Body of pancreas (tissue), 4 donors: ENCODE measurements at regions not wholly inside any gene's neighbourhood (a gene's known extent, or its start where the extent isn't known, plus 50 kb on each side); places are given as distances from the start of the nearest gene placed in this dataset.

ENCODE experiments used
- ATAC-seq: fragments of 150-250 bp; one replicate; pipeline ENCODE4 v1.9.1; 2016
- DNase-seq, 4 donors: peaks; one replicate each; pipeline ENCODE4 v3.0.0-alpha.2; 2019
- H3K27ac ChIP-seq, 4 donors: fragments of 200-600 bp; sonication (generic); 1 replicate in 3 of 4; 2 replicates in 1 of 4; pipeline versions ENCODE4 v1.5.1 to v1.6.1; 2016 to 2019; ENCODE audit warnings: mild to moderate bottlenecking in 1 of 4, mixed read lengths in 1 of 4, moderate library complexity in 1 of 4
- H3K27me3 ChIP-seq, 2 donors: fragments of 200-600 bp; sonication (generic); one replicate each; pipeline ENCODE4 v1.6.0; 2016; ENCODE audit warnings: mild to moderate bottlenecking in 1 of 2
- H3K36me3 ChIP-seq, 2 donors: fragments of 200-600 bp; sonication (generic); replicated peaks in 1 of 2; 2 replicates each; pipeline ENCODE4 v1.5.1; 2016; ENCODE audit warnings: low read depth in 2 of 2; ENCODE audit not compliant: insufficient read depth in 1 of 2
- H3K4me1 ChIP-seq: fragments of 200-600 bp; sonication (generic); one replicate; pipeline ENCODE4 v1.6.0; 2016
- H3K4me3 ChIP-seq, 2 donors: fragments of 200-600 bp; sonication (generic); 1 replicate in 1 of 2; 2 replicates in 1 of 2; pipeline ENCODE4 v1.5.1; 2016 to 2019
- H3K9me3 ChIP-seq, 3 donors: fragments of 200-600 bp; sonication (generic); 1 replicate in 2 of 3; 2 replicates in 1 of 3; pipeline ENCODE4 v1.5.1; 2016
- CTCF ChIP-seq, 7 experiments: fragments of 450-650 bp in 4 of 7; fragments of 200-600 bp in 3 of 7; sonication (generic) in 3 of 7; IDR thresholded peaks; one replicate each; pipeline ENCODE4 v1.5.1; 2016 to 2019; ENCODE audit warnings: antibody characterized with exemption in 7 of 7
- POLR2A ChIP-seq, 3 donors: fragments of 450-650 bp; IDR thresholded peaks; one replicate each; pipeline ENCODE4 v1.6.1; 2016; ENCODE audit warnings: antibody characterized with exemption in 3 of 3, mild to moderate bottlenecking in 2 of 3
- WGBS, 2 donors: methylation state at CpG; one replicate each; pipeline ENCODE4 v1.1.5; 2017; 5-methylcytosine and 5-hydroxymethylcytosine counted together
- intact Hi-C: fragments of 100-400 bp; cut with DNase I; formaldehyde crosslinking; loops from one replicate; pipeline ENCODE4 v1.15.1; 2023

GRCh38 chr18:68299906-68300305, 415.0 kb downstream of the TMX3 start:
- WGBS, 2 donors: 71 to 79% methylated on average over 3 of the region's 3 CpGs

GRCh38 chr18:68298330-68298729, 416.6 kb downstream of the TMX3 start:
- no peak overlapping the region for H3K4me3 ChIP-seq
- no peaks in the 10 kb centered on the region for H3K9me3 ChIP-seq
- WGBS, 2 donors: 26 to 30% methylated on average over 4 of the region's 4 CpGs
- no peaks in the 10 kb centered on the region for H3K4me1 ChIP-seq
- H3K27me3 ChIP-seq: no peaks in the 10 kb centered on the region
- ATAC-seq: no peak
- no peak for DNase-seq
- intact Hi-C loops: no loop called here
- no peak overlapping the region for H3K27ac ChIP-seq
- TF ChIP-seq POLR2A (IDR thresholded peaks at IDR 0.05): no peak
- TF ChIP-seq CTCF (IDR thresholded peaks at IDR 0.05): no peak
- no peaks in the 10 kb centered on the region for H3K36me3 ChIP-seq

More at GRCh38 chr18:68299906-68300305, 415.0 kb downstream of the TMX3 start:
- Histone ChIP-seq H3K27ac (no peak overlapping the region), H3K27me3 (no peaks in the 10 kb centered on the region), H3K4me1 (no peaks in the 10 kb centered on the region), H3K36me3 (no peaks in the 10 kb centered on the region), H3K9me3 (no peaks in the 10 kb centered on the region), H3K4me3 (no peak overlapping the region)
- ATAC-seq (no peak), DNase-seq (no peak)
- no peak for TF ChIP-seq POLR2A (IDR thresholded peaks at IDR 0.05)
- no peak for TF ChIP-seq CTCF (IDR thresholded peaks at IDR 0.05)
- intact Hi-C loops: no loop called here

GRCh38 chr18:68288408-68288807, 426.5 kb downstream of the TMX3 start:
- DNase-seq: no peak
- intact Hi-C loops: no loop called here
- H3K27ac ChIP-seq: no peak overlapping the region

GRCh38 chr18:68284236-68284780, 430.6 kb downstream of the TMX3 start:
- Histone ChIP-seq H3K9me3 (no peaks in the 10 kb centered on the region), H3K4me3 (no peak overlapping the region), H3K27ac (no peak overlapping the region), H3K36me3 (no peaks in the 10 kb centered on the region), H3K4me1 (no peaks in the 10 kb centered on the region), H3K27me3 (no peaks in the 10 kb centered on the region)
- DNase-seq (no peak), ATAC-seq (no peak)
- 71 to 77% methylated on average over 5 of the region's 5 CpGs for WGBS, 2 donors
- intact Hi-C loops: no loop called here
- TF ChIP-seq POLR2A (IDR thresholded peaks at IDR 0.05) (no peak), CTCF (IDR thresholded peaks at IDR 0.05) (no peak)

More at GRCh38 chr18:68288408-68288807, 426.5 kb downstream of the TMX3 start:
- no peak overlapping the region for H3K4me3 ChIP-seq
- TF ChIP-seq POLR2A (IDR thresholded peaks at IDR 0.05): no peak
- TF ChIP-seq CTCF (IDR thresholded peaks at IDR 0.05): no peak
- H3K9me3 ChIP-seq: no peaks in the 10 kb centered on the region
- no peaks in the 10 kb centered on the region for H3K4me1 ChIP-seq
- 36 to 47% methylated on average over 4 of the region's 4 CpGs for WGBS, 2 donors
- H3K36me3 ChIP-seq: no peaks in the 10 kb centered on the region
- H3K27me3 ChIP-seq: no peaks in the 10 kb centered on the region
- no peak for ATAC-seq

GRCh38 chr18:68283834-68284233, 431.1 kb downstream of the TMX3 start:
- Histone ChIP-seq H3K36me3 (no peaks in the 10 kb centered on the region), H3K27ac (no peak overlapping the region), H3K4me3 (no peak overlapping the region), H3K27me3 (no peaks in the 10 kb centered on the region), H3K9me3 (no peaks in the 10 kb centered on the region), H3K4me1 (no peaks in the 10 kb centered on the region)
- 39% methylated on average over 3 of the region's 3 CpGs for WGBS, 2 donors
- DNase-seq (no peak), ATAC-seq (no peak)
- intact Hi-C loops: no loop called here
- TF ChIP-seq CTCF (IDR thresholded peaks at IDR 0.05) (no peak), POLR2A (IDR thresholded peaks at IDR 0.05) (no peak)
